AG04450 (cell line): ENCODE measurements at regions not wholly inside any gene's neighbourhood (a gene's known extent, or its start where the extent isn't known, plus 50 kb on each side); places are given as distances from the start of the nearest gene placed in this dataset.

Source experiments
- CTCF ChIA-PET: fragments of 300-600, 350-600 bp; formaldehyde crosslinking; extraction: SDS; loops from one replicate; lab custom pipeline; 2022; ENCODE audit warnings: antibody characterized with exemption, inconsistent platforms; lab: Charles Lee
- POLR2A ChIA-PET: fragments of 350-600 bp; formaldehyde crosslinking; extraction: SDS; loops from one replicate; lab custom pipeline; 2021; ENCODE audit warnings: antibody characterized with exemption, inconsistent platforms; lab: Yijun Ruan, JAX
- DNase-seq: peaks from one replicate; pipeline ENCODE4 v3.0.0-alpha.2; 2011; ENCODE audit warnings: low read depth, low spot score
- H3K27ac ChIP-seq: one replicate; pipeline ENCODE4 v1.5.1; 2012; ENCODE audit warnings: low read depth, low read length, control low read depth
- H3K27me3 ChIP-seq: one replicate; pipeline ENCODE4 v1.6.0; 2012; ENCODE audit warnings: low read length; ENCODE audit not compliant: control insufficient read depth, insufficient read depth
- H3K4me3 ChIP-seq: 2 replicates; pipeline ENCODE4 v1.5.1; 2011; ENCODE audit warnings: mild to moderate bottlenecking, low read depth, low read length, control low read depth
- H3K9me3 ChIP-seq: 2 replicates; pipeline ENCODE4 v1.5.1; 2012; ENCODE audit warnings: low read length; ENCODE audit not compliant: control insufficient read depth, insufficient read depth
- TF ChIP-seq, protein P1 (sequence below): IDR thresholded peaks from 2 replicates; pipeline ENCODE4 v1.5.1; 2011; ENCODE audit warnings: low read depth, low read length, control low read depth, inconsistent platforms

DNA sequence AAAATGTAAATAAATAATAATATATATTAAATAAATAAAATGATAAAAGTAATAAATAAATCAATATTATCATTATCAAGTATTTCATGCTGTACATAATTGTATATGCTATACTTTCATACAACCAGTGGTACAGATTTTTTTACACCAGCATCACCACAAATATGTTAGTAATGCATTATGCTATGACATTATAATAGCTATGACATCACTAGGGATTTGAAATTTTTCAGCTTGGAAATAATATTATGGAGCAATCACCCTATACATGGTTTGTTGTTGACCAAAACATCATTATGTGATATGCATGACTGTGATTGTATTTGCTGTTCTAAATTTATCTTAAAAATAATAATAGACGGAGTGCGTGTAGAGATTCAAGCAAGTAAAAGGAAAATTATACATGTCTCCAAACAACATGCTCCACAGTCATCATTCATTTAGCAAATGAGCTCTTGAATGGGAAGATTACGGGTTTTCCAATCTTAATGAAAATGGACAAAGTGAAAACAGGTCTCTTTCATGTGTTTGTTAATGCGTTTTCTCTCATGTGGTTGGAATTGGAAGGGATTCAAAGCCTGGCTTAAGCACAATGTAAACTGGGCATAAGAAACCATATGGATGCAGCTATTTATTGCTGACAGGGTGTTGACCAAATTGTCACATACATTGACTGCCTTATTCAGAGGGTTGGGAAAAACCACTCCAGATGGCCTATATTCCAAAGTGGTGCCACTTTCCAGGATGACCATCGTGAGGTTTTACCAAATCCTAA is 643.0 kb upstream of the RGMB start:
- no peak overlapping the region for H3K4me3 ChIP-seq
- TF ChIP-seq, protein P1, sequence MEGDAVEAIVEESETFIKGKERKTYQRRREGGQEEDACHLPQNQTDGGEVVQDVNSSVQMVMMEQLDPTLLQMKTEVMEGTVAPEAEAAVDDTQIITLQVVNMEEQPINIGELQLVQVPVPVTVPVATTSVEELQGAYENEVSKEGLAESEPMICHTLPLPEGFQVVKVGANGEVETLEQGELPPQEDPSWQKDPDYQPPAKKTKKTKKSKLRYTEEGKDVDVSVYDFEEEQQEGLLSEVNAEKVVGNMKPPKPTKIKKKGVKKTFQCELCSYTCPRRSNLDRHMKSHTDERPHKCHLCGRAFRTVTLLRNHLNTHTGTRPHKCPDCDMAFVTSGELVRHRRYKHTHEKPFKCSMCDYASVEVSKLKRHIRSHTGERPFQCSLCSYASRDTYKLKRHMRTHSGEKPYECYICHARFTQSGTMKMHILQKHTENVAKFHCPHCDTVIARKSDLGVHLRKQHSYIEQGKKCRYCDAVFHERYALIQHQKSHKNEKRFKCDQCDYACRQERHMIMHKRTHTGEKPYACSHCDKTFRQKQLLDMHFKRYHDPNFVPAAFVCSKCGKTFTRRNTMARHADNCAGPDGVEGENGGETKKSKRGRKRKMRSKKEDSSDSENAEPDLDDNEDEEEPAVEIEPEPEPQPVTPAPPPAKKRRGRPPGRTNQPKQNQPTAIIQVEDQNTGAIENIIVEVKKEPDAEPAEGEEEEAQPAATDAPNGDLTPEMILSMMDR = no peak
- no peak overlapping the region for H3K27ac ChIP-seq
- POLR2A ChIA-PET = no interaction called here
- no peaks in the 10 kb centered on the region for H3K9me3 ChIP-seq
- CTCF ChIA-PET = interaction anchor here (0.8 to 1.0 kb wide), 2 partner anchors 19 to 597 kb away, joined by 3 read pairs; no protein-coding TSS in a partner anchor
- H3K27me3 ChIP-seq = no peaks in the 10 kb centered on the region
- DNase-seq = no peak

DNA sequence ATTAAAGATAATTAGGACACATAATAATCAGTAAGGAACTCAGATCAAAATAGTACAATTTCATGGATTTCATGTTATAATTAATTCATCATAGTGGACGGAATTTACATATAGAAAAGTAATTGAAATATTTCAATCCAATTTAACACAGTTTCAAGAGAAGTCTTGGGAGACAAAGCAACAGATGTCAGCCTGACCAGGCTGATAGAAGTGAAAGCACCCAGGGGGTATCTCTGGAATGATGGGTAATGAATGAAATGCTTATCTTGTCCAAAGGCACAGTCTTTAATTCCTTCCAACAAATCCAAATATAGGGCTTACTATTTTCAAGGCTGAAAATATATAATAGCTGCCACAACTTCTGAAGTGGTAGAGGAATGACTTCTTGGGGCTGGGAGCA is 629.3 kb upstream of the RGMB start:
- Histone ChIP-seq H3K27me3 (no peaks in the 10 kb centered on the region), H3K4me3 (no peak overlapping the region), H3K9me3 (no peaks in the 10 kb centered on the region), H3K27ac (no peak overlapping the region)
- POLR2A ChIA-PET = no interaction called here
- no peak for DNase-seq
- TF ChIP-seq, protein P1 = no peak
- CTCF ChIA-PET = no interaction called here

- Histone ChIP-seq H3K4me3 (no peak overlapping the region), H3K9me3 (no peaks in the 10 kb centered on the region), H3K27me3 (no peaks in the 10 kb centered on the region), H3K27ac (no peak overlapping the region)
- TF ChIP-seq, protein P1 = no peak
- DNase-seq = no peak
- ChIA-PET POLR2A (no interaction called here), CTCF (no interaction called here)
These were observed 628.8 kb upstream of the RGMB start for GRCh38 chr5:98144710-98145109.

DNA sequence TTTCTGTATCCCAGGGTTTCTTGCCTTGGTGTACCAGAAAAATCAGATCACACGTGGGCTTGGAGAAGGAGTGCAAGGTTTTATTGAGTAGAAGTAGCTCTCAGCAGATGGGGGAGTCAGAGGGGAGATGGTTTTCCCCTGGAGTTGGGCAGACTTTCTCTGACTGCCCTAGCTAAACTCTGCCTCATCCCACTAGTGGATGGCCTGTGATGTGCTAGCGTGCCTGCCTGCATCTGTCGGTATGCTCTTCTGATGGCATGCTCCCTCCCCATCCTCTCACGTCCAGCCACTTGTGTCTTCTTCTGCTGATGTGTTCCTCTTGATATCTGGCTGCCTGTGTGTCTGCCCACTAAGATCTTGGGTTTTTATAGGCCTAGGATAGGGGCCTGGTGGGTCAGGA is 616.1 kb upstream of the RGMB start:
- H3K27me3 ChIP-seq = no peaks in the 10 kb centered on the region
- H3K4me3 ChIP-seq = no peak overlapping the region
- DNase-seq = no peak
- H3K9me3 ChIP-seq = no peaks in the 10 kb centered on the region
- H3K27ac ChIP-seq = peak overlapping the region; percentile 1
- TF ChIP-seq, protein P1 = no peak
- ChIA-PET POLR2A (no interaction called here), CTCF (no interaction called here)

GRCh38 chr5:98158440-98158839 is 615.0 kb upstream of the RGMB start:
- no peaks in the 10 kb centered on the region for H3K9me3 ChIP-seq
- TF ChIP-seq, protein P1 = no peak
- POLR2A ChIA-PET = no interaction called here
- H3K27me3 ChIP-seq = no peaks in the 10 kb centered on the region
- H3K27ac ChIP-seq = no peak overlapping the region
- CTCF ChIA-PET = no interaction called here
- no peak overlapping the region for H3K4me3 ChIP-seq
- no peak for DNase-seq
